SIG-M5 treated with dmso at 0.1 percent for 504 hours (cell line): ENCODE measurements at regions not wholly inside any gene's neighbourhood (a gene's known extent, or its start where the extent isn't known, plus 50 kb on each side); places are given as distances from the start of the nearest gene placed in this dataset.
"Not testable (repeated sequence)": the region's sequence is repeated elsewhere in the genome, so short reads cannot be mapped to it uniquely, and the experiment has no call there.

Experiments used
- DNase-seq: peaks from one replicate; lab custom pipeline; 2025; ENCODE audit not compliant: unreplicated experiment; lab: John Stamatoyannopoulos, UW

DNA sequence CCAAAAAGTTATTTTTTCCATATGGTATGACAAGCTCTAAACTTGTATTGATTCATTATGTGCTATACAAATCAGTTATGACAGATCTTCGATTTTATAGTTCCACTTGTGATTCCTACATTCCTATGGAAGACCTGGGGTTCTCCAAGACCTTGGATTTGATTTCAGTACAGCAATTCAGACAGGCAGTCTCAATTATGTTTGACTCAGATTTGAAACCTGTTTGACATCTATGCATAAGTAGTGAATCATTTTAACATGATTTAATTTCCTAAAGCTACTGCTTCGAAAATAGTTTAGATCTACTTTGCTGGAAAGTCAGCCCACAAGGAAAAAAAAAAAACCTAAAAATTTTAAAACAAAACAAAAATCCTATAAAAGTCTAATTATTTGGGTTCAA, 820.4 kb downstream of the LUZP2 start:
- DNase-seq, result no peak

DNA sequence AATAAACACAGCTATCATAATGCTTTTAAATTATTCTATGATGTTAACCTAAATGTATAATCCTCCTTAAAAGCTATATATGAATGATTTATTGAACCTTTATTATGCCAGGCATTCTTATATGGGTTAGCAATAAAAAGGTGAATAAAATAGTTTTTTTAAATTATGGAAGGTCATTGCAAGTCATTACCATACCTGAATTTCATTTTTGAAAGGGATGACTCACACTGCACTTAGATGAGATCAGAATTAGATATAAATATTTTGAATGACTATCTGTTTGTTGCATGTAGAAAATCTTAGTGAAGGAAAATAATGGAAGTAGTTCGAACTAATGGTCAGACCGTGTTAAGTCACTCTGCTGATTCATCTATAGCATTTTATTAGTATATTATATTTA, 822.3 kb downstream of the LUZP2 start:
- no peak for DNase-seq

DNA sequence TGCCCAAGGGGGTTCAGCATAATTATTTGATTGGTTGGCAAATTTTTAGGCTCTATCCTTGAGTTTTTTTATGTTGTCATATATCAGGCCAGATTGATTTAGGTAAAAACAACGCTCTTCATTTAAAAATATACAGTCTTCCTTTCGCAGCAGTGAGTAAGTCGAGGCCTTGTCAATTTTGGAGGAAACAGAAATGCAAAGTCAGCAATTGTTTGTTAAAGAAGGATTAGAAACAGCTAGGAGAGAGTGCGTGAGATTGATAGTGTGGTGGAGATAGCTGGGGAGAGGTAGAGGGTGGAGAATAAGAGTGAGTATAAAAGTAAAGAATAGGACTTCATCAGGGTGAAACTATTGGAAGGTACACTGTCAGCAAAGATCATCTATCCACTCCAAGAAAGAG, 830.8 kb downstream of the LUZP2 start:
- DNase-seq, result no peak

DNA sequence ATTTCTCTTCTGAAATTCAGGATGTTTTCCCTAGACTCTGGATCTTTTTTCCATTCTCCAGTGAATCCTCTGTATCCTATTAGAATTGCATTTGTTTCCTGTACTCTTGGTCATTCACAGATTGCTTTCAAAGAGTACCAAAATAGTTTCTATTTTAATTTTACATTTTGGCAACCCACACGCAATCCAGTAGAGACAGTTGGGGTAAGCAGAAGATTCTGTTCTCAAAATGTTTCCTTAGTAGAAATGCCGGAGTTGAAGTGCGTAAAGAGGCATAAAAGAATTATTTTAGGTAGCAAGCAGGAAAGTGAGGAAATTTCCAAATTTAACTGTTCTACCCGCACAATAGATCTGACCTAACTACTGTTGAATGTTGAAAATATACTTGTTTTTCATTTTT, 842.4 kb downstream of the LUZP2 start:
- no peak for DNase-seq

DNA sequence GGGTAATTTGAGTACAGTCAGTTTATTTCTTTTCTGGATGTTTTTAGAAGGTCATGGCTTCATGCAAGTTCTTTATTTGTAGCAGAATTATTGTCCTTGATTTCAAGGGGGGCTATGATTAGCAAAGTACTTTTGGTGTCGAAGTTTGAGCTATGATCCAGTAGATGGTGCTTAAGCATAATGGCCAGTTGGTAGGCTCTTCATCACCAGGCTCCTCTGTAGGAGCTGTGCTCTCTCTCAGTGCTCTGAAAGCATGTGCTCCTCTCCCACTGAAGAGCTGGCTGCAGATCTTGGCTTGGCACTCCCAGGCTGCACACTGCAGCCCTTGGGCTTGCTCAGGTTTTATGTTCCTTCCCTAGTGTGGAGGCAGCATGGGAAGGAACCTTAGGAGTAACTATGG, 852.7 kb downstream of the LUZP2 start:
- no peak for DNase-seq

DNA sequence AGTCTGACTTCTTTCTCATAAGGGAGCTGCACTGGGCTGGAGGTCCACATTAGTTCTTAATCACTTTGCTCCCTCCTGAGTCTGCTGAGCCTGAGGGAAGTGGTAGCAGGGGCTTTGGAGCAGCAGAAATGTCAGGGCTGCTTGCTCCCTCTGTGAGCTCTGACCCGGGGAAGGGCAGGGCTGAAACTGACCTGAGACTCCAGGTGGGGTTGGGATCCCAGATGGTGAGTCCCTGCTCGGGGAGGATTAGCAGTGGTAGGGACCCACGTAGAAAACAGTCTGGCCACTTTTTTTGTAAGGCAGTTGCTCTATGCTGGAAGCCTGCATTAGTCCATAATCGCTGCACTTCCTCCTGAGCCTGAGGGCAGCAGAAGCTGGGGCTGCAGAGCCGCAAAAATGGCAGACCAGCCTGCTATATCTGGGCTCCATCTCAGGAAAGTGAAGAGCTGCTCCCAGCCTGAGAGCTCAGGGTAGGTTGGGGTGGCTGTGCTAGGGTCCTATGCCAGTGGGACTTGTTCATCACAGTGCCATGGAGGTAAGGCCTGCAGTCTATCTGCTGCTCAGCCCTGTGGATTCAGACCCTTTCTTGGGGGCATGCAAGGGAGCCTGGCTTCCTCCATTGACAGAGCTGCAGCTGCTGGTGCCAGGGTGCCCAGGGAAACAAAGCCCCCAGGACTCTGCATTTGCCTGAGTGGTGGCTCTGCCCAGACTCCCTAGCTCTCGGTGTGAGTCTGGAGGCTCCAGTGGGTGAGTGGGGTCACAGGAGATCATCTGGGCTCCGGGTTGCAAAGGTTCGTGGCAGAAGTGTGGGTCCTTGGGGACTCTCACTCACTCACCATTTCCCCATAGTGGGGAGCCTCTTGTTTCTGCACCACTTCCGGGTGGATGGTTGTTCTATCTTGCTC, 854.3 kb downstream of the LUZP2 start:
- DNase-seq, result no peak

DNA sequence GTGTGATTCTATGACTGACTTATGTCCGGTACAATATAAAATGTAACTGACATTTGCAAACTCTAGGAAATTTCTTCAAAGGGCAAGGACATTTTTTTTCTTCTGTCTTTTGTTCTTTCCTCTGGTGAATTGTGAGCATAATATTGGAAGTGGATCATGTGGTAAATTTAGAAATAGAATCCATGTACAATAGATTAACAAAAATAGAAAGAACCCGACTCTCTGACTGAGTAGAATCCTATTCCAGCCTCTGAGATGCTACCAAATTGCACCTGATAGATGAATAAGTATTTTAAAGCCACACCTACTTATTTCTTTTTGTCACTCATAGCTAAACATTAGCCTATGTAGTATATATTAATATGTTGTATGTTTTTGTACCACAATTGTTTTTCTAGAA, 860.3 kb downstream of the LUZP2 start:
- no peak for DNase-seq

DNA sequence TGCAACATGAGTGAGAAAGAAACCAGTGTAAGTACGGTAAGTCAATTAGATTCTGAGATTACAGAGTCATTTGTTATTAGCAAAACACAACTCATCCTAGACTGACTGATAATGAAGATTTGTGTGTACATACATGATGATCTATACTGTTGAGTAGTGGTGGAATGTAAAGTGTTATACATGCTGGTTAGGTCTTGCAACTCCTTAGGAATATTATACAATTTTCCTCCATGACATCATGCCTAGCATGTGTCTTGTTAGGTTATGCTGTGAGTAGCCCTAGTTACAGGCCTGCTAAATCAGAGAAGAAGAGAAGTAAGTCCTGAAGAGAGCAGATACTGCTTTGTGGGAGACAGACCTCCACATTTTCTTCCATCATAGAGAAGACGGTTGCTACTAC, 880.6 kb downstream of the LUZP2 start:
- DNase-seq, result no peak

DNA sequence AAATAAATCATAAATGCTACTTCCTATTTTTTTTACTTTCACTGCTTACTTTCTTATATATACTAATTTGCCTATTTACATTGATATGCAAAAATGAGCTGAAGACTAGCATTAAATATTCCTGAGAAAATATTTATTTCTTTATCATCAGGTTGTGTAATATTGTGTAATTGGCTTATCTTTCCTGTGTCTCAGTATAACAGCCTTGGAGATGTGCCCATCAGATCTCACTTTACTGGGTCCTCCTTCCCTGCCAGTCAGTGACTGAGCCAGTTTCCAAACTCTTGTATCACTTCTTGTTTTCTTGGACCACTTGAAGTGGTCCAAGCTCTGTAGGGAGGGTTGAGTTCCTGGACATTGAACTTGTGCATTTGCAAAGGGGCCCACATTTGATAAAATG, 900.0 kb downstream of the LUZP2 start:
- DNase-seq, result no peak

DNA sequence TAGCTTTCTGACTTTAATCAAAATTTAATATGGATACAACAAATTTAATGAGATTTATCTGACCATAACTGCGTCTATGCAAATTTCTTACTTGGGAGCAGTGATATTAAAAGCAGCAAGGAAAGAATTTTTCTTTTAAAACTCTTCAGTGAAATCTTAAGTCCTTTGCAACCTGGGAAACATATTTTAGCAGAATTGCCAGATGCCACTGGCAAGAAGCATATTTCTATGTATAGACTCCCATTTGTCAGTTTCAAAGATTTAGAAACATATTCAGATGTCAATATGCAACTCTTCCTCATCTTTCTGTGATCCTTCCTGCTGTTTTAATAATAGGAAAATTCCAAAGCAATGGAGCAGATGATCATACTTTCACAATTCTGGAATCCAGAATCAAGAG, 911.3 kb downstream of the LUZP2 start:
- no peak for DNase-seq

DNA sequence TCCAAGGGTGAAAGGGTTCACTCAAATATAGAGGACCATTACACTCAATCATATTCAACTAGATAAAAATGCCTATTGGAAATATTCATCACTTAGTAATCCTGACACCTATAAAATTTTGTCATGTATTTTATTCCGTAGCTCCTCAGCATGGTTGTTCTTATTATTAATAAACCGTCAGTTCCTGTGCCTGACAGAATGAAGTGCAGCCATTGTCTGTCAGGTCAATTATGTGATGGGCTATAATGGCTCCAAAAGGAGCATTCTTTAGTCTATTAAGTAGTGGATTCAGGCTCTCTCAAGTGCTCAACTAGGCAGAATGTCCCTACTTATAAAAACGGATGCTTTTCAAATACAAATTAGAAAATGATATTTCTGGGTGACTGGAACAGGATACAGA, 916.1 kb upstream of the ANO3 start:
- DNase-seq, result no peak

DNA sequence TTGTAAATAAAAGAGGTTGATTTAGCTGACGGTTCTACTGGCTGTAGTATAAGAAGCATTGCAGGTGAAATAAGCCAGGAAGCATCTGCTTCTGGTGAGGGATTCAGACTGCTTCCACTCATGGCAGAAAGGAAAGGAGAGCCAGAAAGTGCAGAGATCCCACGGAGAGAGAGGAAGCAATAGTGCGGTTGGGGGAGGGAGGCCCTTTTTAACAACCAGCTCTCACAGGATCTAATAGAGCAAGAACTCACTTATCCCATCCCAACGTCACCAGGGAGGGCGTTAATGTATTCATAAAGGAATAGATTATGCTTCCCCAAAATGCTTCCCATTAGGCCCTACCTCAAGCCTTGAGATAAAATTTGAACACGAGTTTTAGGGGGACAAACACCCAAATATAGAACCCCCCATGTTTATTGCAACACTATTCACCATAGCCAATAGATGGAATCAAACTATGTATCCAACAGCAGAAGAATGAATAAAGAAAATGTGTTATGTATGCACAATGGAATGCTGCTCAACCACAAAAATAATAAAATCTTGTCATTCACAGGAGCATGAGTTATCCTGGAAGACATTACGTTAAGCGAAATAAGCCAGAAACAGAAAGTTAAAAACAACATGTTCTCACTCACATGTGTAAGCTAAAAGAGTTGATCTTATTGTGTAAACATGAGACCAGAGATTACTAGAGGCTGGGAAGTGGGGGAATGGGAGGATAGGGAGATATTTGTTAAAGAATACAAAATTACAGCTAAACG, 908.3 kb upstream of the ANO3 start:
- no peak for DNase-seq

DNA sequence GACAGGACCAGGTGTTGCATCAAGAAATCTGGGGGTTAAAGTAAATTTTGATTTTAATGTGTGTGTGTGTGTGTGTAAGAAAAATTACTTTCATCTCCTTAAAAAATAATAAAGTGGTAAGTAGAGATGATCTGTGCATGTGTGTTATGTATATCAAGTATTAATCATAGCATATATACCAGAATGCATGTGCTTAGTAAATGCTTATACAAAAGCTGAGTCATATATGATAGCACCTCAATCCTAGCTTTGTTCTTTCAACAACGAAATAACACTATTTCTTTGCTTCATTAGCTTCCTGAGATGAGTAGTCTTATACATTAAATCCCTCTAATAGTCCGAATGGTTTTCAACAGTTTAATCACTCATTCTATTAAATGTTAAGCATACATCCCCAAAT, 899.6 kb upstream of the ANO3 start:
- no peak for DNase-seq

DNA sequence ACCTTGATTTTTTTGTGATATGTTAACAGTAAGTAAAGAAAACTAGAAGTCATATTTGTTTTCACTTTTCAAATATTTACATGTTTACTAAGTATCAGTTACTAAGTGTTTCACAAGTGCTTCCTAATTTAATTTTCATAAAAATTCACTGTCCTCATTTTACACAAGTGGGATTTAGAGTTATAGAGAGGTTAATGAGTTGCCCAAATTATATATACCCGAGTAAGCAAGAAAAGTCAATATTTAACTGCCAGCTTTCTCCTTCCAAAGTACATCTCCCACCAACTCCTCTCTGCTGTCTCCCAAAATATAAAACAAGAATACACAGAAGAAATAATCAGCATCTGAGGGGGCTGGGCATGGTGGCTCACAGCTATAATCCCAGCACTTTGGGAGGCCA, 896.7 kb upstream of the ANO3 start:
- no peak for DNase-seq

DNA sequence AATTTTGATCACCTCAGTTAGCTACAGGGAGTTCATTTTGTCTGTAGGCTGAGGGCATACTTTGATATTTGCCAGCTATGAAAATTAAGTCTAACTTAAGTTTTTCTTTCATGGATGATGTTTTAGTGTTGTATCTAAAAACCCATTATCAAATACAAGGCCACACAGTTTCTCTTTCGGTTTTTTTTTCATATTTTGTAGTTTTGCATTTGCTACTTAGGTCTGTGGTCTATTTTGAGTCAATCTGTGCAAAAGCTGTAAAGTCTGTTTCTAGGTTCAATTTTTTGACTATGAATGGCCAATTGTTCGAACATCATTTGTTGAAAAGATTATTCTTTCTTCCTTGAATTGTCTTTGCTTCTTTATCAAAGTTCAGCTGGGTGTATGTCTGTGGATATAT, 895.6 kb upstream of the ANO3 start:
- no peak for DNase-seq

DNA sequence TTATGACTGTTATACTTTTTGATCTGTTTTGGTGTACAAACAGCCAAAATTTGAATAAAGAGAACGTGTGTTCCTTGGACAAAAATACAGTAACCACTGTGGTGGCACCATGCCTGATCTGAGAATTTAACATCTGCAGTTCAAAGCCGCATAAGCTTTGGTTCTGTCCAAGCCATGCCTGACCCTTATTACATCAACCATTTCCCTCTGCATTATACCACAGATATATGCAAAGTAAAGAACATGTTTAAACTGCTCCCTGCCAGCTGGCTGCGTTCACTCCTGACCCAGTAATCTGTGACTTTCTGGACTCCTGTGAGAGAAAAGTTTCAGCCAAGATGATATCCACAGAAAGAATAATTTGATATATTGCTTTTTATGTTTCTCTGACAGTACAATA, 890.5 kb upstream of the ANO3 start:
- no peak for DNase-seq

DNA sequence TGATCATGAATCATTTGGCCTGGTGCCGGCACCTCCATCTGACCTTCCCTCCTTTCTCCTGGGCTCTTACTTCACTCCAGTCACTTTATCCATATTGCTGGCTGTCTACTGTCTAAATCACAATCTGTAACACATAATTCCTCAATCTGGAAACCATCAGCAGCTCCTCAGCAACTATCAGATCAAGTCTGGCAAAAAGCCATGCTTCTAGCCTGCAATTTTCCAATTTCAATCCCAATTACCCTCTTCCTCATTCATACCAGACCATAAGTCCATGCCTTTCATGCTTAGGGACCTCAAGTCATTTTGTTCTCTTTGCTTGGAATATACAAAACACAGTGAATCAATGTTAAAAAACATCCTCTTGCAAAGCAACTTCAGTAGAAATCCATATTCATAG, 882.8 kb upstream of the ANO3 start:
- DNase-seq, result no peak

DNA sequence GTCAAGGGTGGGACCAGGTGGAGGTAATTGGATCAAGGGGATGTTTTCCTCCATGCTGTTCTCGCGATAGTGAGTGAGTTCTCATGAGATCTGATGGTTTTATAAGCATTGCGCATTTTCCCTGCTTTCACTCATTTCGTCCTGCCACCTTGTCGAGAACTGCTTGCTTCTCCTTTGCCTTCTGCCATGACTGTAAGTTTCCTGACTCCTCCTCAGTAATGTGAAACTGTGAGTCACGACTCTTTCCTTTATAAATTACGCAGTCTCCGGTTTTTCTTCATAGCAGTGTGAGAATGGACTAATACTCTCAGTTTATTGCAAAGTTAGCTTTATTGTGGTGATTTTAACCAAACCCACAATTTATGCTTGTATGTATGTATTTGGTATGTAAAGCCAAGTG, 878.5 kb upstream of the ANO3 start:
- DNase-seq, result no peak

DNA sequence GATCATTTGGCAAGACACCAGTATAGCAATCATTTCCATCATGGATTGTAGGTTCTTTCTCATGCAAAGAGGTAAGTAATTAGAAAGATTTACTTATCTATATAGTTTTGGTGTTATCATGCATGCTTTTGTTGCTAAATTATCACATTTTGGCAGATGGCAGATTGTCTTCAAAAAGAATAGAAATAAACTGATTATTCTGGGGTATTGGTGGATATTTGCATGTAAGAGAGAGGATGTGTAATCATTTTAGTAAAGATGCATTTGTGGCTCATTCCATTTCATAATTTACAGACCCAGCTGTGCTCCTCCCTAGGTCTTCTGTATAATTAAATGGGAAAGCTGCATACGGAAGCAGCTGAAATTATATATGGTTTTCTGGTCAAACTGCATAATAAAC, 875.7 kb upstream of the ANO3 start:
- no peak for DNase-seq

DNA sequence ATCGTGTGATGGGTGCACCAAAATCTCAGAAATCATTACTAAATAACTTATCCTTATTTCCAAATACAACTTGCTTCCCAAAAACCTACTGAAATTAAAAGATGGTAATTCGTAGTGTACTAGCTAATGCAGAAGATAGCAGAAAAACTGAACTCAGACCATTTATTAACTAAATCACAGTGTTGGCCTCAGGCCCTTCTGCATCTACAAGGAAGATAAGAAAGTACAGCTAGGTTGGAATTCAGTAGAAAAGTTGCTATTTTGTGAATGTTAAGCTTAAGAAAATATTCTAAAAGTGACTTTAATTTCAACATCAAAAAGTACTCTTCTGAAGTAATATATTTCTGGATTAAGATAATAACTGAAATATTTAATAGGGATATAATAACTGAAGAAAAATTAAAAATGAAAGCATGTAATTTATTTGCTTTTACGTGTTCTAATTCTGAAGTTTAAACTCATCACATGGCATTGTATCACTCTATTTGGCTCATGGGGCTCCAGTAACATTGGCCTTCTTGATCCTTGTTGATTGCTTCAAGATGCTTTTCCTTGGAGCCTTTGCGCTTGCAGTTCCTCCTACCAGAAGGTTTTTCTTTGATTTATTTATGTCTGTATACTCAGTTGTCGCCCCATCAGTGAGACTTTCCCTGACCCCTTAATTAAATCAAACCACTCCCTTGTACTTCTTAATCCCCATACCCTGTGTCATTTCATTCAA, 847.9 kb upstream of the ANO3 start:
- DNase-seq, result no peak

DNA sequence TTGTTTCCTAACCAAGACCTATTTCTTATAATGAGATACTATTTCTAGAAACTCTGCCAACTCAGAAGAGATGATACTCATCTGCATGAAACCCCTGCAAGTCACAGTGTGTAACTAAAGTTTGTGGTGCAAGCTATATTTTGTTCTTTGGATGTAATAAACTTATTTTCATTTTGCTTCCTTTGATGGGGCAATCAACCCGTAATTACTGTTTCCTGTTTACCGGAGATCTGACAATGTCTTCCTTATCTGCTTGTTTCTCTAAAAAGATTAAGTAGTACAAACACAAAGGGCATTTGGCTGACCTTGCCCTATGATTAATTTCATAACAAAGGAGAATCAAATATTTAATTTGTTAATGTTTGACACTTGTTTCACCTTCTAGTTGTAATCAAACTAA, 846.6 kb upstream of the ANO3 start:
- DNase-seq, result no peak

DNA sequence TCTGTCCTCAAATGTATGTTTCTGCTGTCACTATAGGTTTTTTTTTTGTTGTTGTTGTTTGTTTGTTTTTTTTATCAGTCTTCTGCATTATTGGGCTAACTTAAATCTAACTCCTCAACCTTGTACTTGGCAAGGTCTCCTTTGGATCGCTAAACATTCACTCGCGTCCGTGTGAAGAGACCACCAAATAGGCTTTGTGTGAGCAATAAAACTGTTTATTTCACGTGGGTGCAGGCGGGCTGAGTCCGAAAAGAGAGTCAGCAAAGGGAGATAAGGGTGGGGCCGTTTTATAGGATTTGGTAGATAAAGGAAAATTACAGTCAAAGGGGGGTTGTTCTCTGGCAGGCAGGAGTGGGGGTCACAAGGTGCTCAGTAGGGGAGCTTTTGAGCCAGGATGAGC, 845.6 kb upstream of the ANO3 start:
- DNase-seq, result not testable (repeated sequence)
